ENCODE measurements at regions not wholly inside any gene's neighbourhood (a gene's known extent, or its start where the extent isn't known, plus 50 kb on each side); places are given as distances from the start of the nearest gene placed in this dataset.

GRCh38 chr4:106715825-106716224 lies 320.3 kb downstream of the DKK2 start:
- Histone ChIP-seq H3K27ac (no peak overlapping the region), H3K4me1 (no peaks in the 10 kb centered on the region), H3K4me3 (no peak overlapping the region), H3K27me3 (no peaks in the 10 kb centered on the region), H3K9me3 (no peaks in the 10 kb centered on the region), H3K36me3 (no peaks in the 10 kb centered on the region)
- no peak for TF ChIP-seq EP300 (IDR thresholded peaks at IDR 0.05)
- no peak for TF ChIP-seq CTCF (IDR thresholded peaks at IDR 0.05)
- no peak for TF ChIP-seq POLR2A (IDR thresholded peaks at IDR 0.05)
- no peak for TF ChIP-seq POLR2AphosphoS5 (IDR thresholded peaks at IDR 0.05)
- no peak for DNase-seq (ENCODE audit: low spot score in 2 of 2)

- Histone ChIP-seq H3K27ac (no peak overlapping the region), H3K4me3 (no peak overlapping the region), H3K27me3 (no peaks in the 10 kb centered on the region), H3K36me3 (no peaks in the 10 kb centered on the region), H3K9me3 (no peaks in the 10 kb centered on the region), H3K4me1 (no peaks in the 10 kb centered on the region)
- TF ChIP-seq CTCF (IDR thresholded peaks at IDR 0.05) (no peak), EP300 (IDR thresholded peaks at IDR 0.05) (no peak), POLR2AphosphoS5 (IDR thresholded peaks at IDR 0.05) (no peak), POLR2A (IDR thresholded peaks at IDR 0.05) (no peak)
- no peak for DNase-seq (ENCODE audit: low spot score in 2 of 2)
- 64% methylated on average over 5 of the region's 5 CpGs for WGBS
Observed at GRCh38 chr4:106708464-106708816, 327.7 kb downstream of the DKK2 start.

- no peaks in the 10 kb centered on the region for H3K4me1 ChIP-seq
- no peaks in the 10 kb centered on the region for H3K36me3 ChIP-seq
- no peaks in the 10 kb centered on the region for H3K27me3 ChIP-seq
- H3K4me3 ChIP-seq = no peak overlapping the region
- DNase-seq (ENCODE audit: low spot score in 2 of 2) = no peak
- WGBS = 71% methylated on average over 2 of the region's 2 CpGs
- no peak overlapping the region for H3K27ac ChIP-seq
- H3K9me3 ChIP-seq = no peaks in the 10 kb centered on the region
- TF ChIP-seq CTCF (IDR thresholded peaks at IDR 0.05) = no peak
- no peak for TF ChIP-seq EP300 (IDR thresholded peaks at IDR 0.05)
- TF ChIP-seq POLR2AphosphoS5 (IDR thresholded peaks at IDR 0.05) = no peak
- no peak for TF ChIP-seq POLR2A (IDR thresholded peaks at IDR 0.05)
Observed at GRCh38 chr4:106707776-106708463, 328.2 kb downstream of the DKK2 start.

GRCh38 chr4:106704253-106704870 lies 331.8 kb downstream of the DKK2 start:
- no peak overlapping the region for H3K27ac ChIP-seq

More at GRCh38 chr4:106704253-106704870, 331.8 kb downstream of the DKK2 start:
- Histone ChIP-seq H3K4me1 (no peaks in the 10 kb centered on the region), H3K36me3 (no peaks in the 10 kb centered on the region), H3K27me3 (no peaks in the 10 kb centered on the region), H3K4me3 (no peak overlapping the region), H3K9me3 (no peaks in the 10 kb centered on the region)
- no peak for DNase-seq (ENCODE audit: low spot score in 2 of 2)
- no peak for TF ChIP-seq EP300 (IDR thresholded peaks at IDR 0.05)
- TF ChIP-seq POLR2AphosphoS5 (IDR thresholded peaks at IDR 0.05) = no peak
- TF ChIP-seq CTCF (IDR thresholded peaks at IDR 0.05) = no peak
- TF ChIP-seq POLR2A (IDR thresholded peaks at IDR 0.05) = no peak
- WGBS = 70% methylated on average over 6 of the region's 6 CpGs

Measured in suprapubic skin (tissue), 4 donors.